ENCODE measurements at regions not wholly inside any gene's neighbourhood (a gene's known extent, or its start where the extent isn't known, plus 50 kb on each side); places are given as distances from the start of the nearest gene placed in this dataset.

DNA sequence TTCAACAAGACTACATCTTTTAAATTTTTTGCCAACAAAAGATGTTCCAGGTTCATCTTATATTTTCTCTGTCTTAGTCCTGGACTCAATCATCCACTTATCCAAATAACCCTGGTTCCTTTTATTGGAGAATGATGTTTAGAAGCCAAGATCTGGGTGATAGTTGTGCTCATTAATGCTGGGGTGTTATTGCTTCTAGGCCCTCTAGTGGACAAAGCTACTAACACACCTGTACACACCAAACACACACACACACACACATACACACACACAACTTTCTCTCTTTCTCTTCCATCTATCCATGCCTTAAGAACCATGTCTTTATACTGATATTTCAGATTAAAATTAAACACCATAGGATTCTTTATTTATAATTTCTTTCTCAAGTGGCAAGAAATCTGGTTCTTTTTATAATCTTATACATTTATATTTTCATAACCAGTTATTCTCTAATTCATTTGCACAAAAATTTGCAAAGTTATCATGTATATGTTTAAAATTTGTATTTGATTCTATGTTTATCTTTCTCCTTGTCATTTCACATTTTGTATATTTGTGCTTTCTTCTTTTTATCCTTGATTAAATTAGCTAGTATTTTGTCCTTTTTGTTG, 179.1 kb upstream of the SMIM23 start:
- H3K4me2 ChIP-seq = no peak overlapping the region
- H2AFZ ChIP-seq = no peak overlapping the region
- H3K9me2 ChIP-seq (ENCODE audit: insufficient read depth) = no peaks in the 10 kb centered on the region
- no peaks in the 10 kb centered on the region for H4K20me1 ChIP-seq (ENCODE audit: insufficient read depth)
- H3F3A ChIP-seq (ENCODE audit: insufficient read depth, low read depth) = no peaks in the 10 kb centered on the region
- H3K27ac ChIP-seq = no peak overlapping the region
- H3K79me2 ChIP-seq (ENCODE audit: low read depth) = no peaks in the 10 kb centered on the region
- BruUV-seq (replicated peaks) = no TSS peak
- H3K4me3 ChIP-seq = no peak overlapping the region
- no peaks in the 10 kb centered on the region for H3K36me3 ChIP-seq (ENCODE audit: low read depth)
- no peaks in the 10 kb centered on the region for H3K4me1 ChIP-seq (replicated peaks; ENCODE audit: insufficient read depth)
- H3K9me3 ChIP-seq (ENCODE audit: insufficient read depth, low read depth) = peaks cover 8% of the 10 kb centered on the region; the same call in 1 of the 2 replicates
- intact Hi-C loops (cut with micrococcal nuclease; ENCODE audit: unreplicated experiment) = no loop called here
- TF ChIP-seq, protein P1, sequence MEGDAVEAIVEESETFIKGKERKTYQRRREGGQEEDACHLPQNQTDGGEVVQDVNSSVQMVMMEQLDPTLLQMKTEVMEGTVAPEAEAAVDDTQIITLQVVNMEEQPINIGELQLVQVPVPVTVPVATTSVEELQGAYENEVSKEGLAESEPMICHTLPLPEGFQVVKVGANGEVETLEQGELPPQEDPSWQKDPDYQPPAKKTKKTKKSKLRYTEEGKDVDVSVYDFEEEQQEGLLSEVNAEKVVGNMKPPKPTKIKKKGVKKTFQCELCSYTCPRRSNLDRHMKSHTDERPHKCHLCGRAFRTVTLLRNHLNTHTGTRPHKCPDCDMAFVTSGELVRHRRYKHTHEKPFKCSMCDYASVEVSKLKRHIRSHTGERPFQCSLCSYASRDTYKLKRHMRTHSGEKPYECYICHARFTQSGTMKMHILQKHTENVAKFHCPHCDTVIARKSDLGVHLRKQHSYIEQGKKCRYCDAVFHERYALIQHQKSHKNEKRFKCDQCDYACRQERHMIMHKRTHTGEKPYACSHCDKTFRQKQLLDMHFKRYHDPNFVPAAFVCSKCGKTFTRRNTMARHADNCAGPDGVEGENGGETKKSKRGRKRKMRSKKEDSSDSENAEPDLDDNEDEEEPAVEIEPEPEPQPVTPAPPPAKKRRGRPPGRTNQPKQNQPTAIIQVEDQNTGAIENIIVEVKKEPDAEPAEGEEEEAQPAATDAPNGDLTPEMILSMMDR (conservative IDR thresholded peaks at IDR 0.05) = peak; percentile 69
- no peak for TF ChIP-seq EZH2 (IDR thresholded peaks at IDR 0.05; ENCODE audit: low read depth)
- CTCF ChIA-PET = interaction anchor here (1.2 kb wide), 1 partner anchor 122 kb away, joined by 4 read pairs; no protein-coding TSS in a partner anchor
- no peak for DNase-seq
- POLR2A ChIA-PET (ENCODE audit: unreplicated experiment) = no interaction called here
- H3K27me3 ChIP-seq (ENCODE audit: insufficient read depth, low read depth) = no peaks in the 10 kb centered on the region

DNA sequence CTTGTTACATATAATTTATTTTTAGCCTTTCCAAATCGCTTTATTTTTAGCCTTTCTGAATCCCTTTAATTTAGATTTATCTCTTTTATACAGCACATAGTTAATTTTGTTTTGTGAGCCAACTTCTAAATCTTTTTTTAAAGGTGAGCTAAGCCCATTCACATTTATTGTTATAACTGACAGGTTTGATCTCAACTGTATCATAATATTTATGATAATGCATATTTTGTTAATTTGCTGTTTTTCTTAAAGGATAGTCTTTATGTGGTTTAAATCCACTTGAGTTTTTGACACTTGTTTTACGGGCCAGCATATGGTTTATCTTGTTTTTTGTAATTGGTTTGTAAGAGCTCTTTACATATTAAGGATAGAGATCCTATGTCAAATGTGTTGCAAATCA, 177.8 kb upstream of the SMIM23 start:
- intact Hi-C loops (cut with micrococcal nuclease; ENCODE audit: unreplicated experiment) = no loop called here
- TF ChIP-seq, protein P1 (conservative IDR thresholded peaks at IDR 0.05) = no peak
- TF ChIP-seq EZH2 (IDR thresholded peaks at IDR 0.05; ENCODE audit: low read depth) = no peak
- Histone ChIP-seq H2AFZ (no peak overlapping the region), H4K20me1 (ENCODE audit: insufficient read depth) (no peaks in the 10 kb centered on the region), H3F3A (ENCODE audit: insufficient read depth, low read depth) (no peaks in the 10 kb centered on the region), H3K27me3 (ENCODE audit: insufficient read depth, low read depth) (no peaks in the 10 kb centered on the region), H3K36me3 (ENCODE audit: low read depth) (no peaks in the 10 kb centered on the region), H3K4me1 (replicated peaks; ENCODE audit: insufficient read depth) (no peaks in the 10 kb centered on the region), H3K9me3 (ENCODE audit: insufficient read depth, low read depth) (peaks cover 8% of the 10 kb centered on the region; the same call in 1 of the 2 replicates), H3K4me3 (no peak overlapping the region), H3K27ac (no peak overlapping the region), H3K4me2 (no peak overlapping the region), H3K79me2 (ENCODE audit: low read depth) (no peaks in the 10 kb centered on the region), H3K9me2 (ENCODE audit: insufficient read depth) (no peaks in the 10 kb centered on the region)
- POLR2A ChIA-PET (ENCODE audit: unreplicated experiment) = no interaction called here
- no peak for DNase-seq
- CTCF ChIA-PET = interaction anchor here (0.6 kb wide), 1 partner anchor 66 kb away, joined by 3 read pairs; no protein-coding TSS in a partner anchor
- no TSS peak for BruUV-seq (replicated peaks)

DNA sequence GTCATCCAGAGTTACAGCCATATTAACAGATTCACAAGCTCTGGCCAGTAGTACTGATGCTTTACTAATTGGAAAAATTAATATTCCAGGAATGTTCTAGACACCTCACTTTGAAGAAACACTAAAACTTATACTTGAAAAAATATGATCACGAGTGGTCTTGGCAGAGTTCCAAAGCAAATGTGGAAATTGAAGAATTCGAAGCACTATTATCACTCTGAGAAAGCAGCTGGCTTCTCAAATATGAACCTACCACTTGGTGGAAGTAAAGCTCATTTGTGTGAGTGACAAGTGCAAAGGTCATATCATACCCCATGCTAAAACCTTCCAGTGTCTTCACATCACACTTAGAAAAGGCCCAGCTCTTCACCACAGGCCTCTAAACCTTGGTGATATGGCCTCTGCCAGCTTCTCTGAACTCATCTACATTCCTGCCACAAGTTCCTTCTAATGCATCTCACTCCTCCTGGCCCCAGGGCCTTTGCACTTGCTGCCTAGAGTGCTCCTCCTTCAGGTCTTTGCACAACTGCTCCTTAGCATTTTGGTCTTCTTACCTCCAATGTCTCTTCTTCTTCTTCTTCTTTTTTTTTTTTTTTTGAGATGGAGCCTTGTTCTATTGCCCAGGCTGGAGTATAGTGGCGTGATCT, 175.7 kb upstream of the SMIM23 start:
- intact Hi-C loops (cut with micrococcal nuclease; ENCODE audit: unreplicated experiment) = no loop called here

More for the DNA sequence above, 175.7 kb upstream of the SMIM23 start:
- Histone ChIP-seq H3K27ac (no peak overlapping the region), H3K79me2 (ENCODE audit: low read depth) (no peaks in the 10 kb centered on the region), H3K9me2 (ENCODE audit: insufficient read depth) (no peaks in the 10 kb centered on the region), H3K4me3 (no peak overlapping the region), H3K9me3 (ENCODE audit: insufficient read depth, low read depth) (peaks cover 8% of the 10 kb centered on the region; the same call in 1 of the 2 replicates), H3K27me3 (ENCODE audit: insufficient read depth, low read depth) (no peaks in the 10 kb centered on the region), H2AFZ (no peak overlapping the region), H3K4me1 (replicated peaks; ENCODE audit: insufficient read depth) (peaks cover 10% of the 10 kb centered on the region), H3K4me2 (no peak overlapping the region), H3F3A (ENCODE audit: insufficient read depth, low read depth) (no peaks in the 10 kb centered on the region), H3K36me3 (ENCODE audit: low read depth) (no peaks in the 10 kb centered on the region), H4K20me1 (ENCODE audit: insufficient read depth) (no peaks in the 10 kb centered on the region)
- DNase-seq = no peak
- ChIA-PET POLR2A (ENCODE audit: unreplicated experiment) (no interaction called here), CTCF (interaction anchor here (0.6 kb wide), 1 partner anchor 12 kb away, joined by 3 read pairs; no protein-coding TSS in a partner anchor)
- BruUV-seq (replicated peaks) = no TSS peak
- no peak for TF ChIP-seq EZH2 (IDR thresholded peaks at IDR 0.05; ENCODE audit: low read depth)
- TF ChIP-seq, protein P1 (conservative IDR thresholded peaks at IDR 0.05) = no peak
